GM19328 (cell line): ENCODE measurements at regions not wholly inside any gene's neighbourhood (a gene's known extent, or its start where the extent isn't known, plus 50 kb on each side); places are given as distances from the start of the nearest gene placed in this dataset.

Source experiments
- ATAC-seq: cut with Tn5 transposase; IDR thresholded peaks from one replicate; pipeline ENCODE4 v1.9.1; 2021; ENCODE audit warnings: mild to moderate bottlenecking, moderate library complexity; ENCODE audit not compliant: unreplicated experiment

- no peak for ATAC-seq
Observed at GRCh38 chr18:78566065-78566464, 413.6 kb upstream of the SALL3 start.

- ATAC-seq = no peak
Observed at GRCh38 chr18:78566720-78567119, 412.9 kb upstream of the SALL3 start.

DNA sequence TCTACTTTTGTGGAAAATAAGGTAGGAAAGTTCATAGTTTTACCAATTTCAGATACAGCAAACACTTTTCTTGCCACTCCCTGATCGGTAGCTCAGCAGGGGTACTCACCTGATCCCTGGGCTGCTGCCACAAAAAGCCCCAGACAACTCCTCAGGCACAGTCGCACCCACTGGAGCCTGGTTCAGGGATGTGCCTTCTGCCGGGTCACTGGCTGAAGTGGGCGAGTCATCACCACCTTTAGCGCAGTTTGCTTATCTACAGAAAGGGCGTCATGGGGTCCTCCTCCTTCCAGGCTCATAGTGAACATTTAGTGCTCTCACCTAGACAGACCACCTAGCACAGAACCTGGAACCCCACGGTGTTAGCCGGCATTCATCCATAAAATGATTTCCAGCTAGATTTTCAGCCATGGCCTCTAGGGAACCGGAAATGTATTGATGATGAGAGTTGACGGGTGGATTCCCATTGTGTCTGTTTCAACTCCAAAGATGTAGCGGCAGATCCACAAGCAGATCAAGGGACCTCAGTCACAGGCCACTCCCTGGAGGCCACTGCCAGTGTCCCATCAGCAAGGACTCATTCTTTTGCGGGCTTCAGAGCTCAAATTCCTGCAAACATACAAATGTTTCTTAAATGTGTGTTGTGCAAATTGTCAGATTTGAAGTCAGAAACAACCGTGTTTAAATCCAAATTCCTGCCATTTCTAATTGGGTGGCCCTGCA, 408.4 kb upstream of the SALL3 start:
- ATAC-seq = no peak

- no peak for ATAC-seq
Observed at GRCh38 chr18:78571831-78572347, 407.7 kb upstream of the SALL3 start.

GRCh38 chr18:78573773-78574172, 405.8 kb upstream of the SALL3 start:
- ATAC-seq = no peak

- ATAC-seq = no peak
Observed at GRCh38 chr18:78576967-78577366, 402.7 kb upstream of the SALL3 start.

DNA sequence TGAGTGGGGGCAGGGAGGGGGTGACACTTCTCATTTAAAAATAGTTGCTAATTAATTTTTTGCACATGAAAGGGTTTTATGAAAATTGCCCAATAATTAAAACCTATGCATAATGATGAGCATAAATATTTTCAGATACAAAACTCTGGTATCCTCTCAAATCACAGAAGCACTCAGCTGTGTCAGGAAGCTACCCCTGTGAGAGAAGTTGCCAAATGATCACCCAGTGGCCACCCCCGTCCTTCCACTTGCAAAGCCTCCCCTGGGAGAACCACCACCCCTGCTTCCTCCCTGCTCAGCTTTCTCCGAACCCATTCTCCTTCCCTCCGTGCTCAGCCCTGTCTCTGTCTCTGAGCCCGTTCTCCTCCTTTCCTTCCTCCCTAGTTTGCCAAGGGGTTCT, 400.2 kb upstream of the SALL3 start:
- ATAC-seq = no peak

- ATAC-seq = no peak
Observed at GRCh38 chr18:78579854-78580577, 399.6 kb upstream of the SALL3 start.

GRCh38 chr18:78580835-78581339, 398.7 kb upstream of the SALL3 start:
- ATAC-seq = no peak

- ATAC-seq = no peak
Observed at GRCh38 chr18:78582181-78582709, 397.4 kb upstream of the SALL3 start.

DNA sequence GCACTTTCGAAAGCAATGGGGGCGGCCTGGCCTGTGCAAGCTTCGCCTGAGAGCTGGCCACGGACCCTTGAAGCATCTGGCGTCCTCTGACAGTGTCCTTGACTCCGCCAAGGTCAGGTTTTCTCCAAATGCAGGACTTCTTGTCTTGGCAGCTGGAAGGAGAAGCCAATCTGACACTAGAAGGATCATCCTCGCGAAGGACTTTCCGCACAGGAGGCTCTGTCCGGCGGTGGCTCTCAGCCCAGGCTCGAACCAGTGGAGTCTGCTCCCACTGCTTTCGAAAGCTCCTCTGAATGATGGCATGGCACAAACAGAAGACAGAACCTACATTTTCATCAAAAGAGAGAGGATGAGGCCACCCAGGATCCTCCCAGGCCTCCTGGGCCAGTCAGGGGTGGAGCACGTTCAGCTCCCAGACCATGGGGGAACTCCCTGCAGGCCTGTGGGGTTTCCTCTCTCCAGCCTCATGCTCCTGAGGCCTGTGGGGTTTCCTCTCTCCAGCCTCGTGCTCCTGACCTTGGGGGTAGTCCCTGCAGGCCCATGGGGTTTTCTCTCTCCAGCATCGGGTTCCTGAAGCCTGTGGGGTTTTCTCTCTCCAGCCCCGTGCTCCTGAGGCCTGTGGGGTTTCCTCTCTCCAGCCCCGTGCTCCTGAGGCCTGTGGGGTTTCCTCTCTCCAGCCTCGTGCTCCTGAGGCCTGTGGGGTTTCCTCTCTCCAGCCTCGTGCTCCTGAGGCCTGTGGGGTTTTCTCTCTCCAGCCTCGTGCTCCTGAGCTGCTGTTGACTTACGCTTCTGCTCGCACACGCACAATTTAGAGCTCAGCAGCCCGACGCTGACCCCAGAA, 396.5 kb upstream of the SALL3 start:
- no peak for ATAC-seq

DNA sequence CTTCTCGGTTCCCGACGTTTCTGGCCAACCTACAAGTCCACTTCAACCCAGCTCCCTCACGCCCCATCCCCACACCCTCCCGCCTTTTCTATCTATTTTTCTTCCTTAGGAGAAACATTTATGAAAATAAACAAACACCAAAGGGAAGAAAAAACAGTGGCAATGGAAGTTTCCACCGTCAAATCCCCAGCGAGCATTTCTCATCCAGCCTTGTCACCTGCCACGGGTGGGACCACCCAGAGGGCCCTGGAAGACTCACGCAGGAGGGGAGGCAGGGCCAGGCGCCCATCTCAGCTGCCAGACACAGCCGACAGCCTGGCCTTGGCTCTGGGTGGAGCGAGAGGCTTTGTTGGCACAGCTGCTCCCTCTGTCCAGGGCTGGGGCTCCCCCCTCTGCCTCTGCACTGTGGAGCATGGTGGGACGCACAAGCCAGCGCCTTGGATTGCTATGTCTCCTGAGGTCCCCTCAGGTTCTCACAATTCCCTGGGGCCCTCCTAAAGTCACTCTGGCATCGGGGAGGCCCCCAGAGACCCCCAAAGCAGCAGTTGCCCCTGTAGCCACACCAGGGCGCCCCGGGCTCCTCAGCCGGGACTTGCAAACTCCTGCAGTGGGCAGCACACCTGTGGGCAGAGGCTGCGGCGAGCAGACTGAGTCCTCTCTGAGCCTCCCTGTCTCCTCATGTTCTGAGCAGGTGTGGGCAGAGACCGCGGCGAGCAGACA, 395.7 kb upstream of the SALL3 start:
- no peak for ATAC-seq

DNA sequence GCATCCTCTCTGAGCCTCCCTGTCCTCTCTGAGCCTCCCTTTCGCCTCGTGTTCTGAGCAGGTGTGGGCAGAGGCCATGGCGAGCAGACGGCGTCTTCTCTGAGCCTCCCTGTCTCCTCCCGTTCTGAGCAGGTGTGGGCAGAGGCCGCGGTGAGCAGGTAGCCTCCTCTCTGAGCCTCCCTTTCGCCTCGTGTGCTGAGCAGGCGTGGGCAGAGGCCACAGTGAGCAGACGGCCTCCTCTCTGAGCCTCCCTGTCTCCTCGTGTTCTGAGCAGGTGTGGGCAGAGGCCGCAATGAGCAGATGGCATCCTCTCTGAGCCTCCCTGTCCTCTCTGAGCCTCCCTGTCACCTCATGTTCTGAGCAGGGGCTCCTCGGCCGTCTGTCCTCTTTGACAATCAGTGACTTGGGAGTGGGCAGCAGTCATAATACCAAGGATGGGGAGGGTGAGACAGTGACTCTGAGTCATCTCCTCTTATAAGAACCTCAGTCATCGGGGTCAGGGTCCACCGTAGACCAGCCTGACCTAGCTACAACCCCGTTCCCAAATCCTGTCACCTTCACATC, 395.1 kb upstream of the SALL3 start:
- no peak for ATAC-seq

GRCh38 chr18:78586586-78586985, 393.0 kb upstream of the SALL3 start:
- no peak for ATAC-seq

DNA sequence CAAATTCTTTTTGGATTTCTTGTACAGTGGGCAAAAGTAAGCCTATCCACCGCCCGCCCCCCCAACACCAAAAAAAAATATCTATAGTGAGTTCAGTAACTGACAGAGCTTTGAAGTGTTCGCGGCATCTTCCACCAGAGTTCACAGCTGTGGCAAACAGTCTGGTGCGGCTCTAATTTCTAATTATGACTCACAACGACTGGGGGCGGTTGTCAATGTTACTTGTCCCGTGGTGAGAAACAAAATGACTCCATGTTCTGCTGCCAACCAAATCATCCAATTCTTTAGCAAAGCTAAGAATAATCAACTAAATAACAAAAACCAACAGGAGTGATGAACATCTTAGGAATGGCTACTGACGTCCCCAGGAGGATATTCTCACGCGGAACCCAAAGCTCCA, 392.5 kb upstream of the SALL3 start:
- ATAC-seq = no peak

DNA sequence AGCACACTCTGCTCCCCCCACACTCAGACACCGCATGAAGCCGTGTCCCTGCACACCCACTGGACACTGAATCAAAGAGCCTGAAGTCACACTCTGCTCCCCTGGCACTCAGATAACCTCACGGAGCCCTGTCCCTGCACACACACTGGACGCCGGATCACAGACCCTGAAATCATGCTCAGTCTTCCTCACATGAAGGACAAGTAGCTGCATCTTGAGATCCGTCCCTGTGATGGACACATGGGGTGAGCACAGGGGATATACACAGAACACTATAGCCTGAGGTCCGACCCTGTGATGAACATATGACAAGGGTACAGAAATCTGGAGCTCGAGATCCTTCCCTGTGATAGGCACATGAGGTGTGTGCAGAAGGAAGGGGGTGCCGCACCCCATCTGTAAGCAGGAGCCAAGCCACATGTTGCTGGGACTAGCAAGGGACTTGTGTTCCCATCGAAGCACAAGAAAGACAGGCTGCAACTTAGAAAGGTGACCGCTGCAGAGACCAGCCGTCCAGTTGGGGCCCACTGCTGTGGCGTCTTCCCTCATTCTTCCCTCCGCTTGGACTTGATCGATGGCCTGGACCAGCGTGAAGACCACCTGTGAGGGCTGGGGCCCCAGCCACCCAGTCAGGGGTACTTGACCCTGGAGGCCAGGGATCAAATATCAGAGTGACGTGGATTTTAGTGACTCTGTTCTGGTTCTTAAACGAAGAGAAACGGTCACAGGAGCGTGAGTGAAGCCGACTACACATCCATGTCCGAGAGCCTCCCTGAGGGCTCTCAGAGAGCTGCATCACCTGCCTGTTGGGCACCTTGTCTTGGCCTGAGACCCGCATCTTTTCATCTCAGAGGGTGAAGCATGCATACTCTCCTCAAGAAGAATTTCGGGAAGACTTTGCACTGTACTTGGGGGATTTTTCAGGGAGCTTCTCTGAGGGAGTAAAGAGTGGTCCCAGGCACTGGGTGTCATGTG, 391.7 kb upstream of the SALL3 start:
- ATAC-seq = no peak

- ATAC-seq = no peak
Observed at GRCh38 chr18:78589916-78590437, 389.6 kb upstream of the SALL3 start.

- no peak for ATAC-seq
Observed at GRCh38 chr18:78595453-78595852, 384.2 kb upstream of the SALL3 start.
